Adrenal gland (tissue), 9 donors: ENCODE measurements at regions not wholly inside any gene's neighbourhood (a gene's known extent, or its start where the extent isn't known, plus 50 kb on each side); places are given as distances from the start of the nearest gene placed in this dataset.

ENCODE experiments used
- DNase-seq, 7 donors: peaks; one replicate each; pipeline ENCODE4 v3.0.0-alpha.2; 2019 to 2020
- H3K27ac ChIP-seq, 5 donors: fragments of 200-600 bp; sonication (generic) in 4 of 5; 1 replicate in 3 of 5; 2 replicates in 2 of 5; pipeline versions ENCODE4 v1.5.1 to v1.8.0; 2016 to 2020; ENCODE audit warnings: mild to moderate bottlenecking in 1 of 5
- H3K27me3 ChIP-seq: fragments of 200-600 bp; 2 replicates; pipeline ENCODE4 v1.8.0; 2021
- H3K36me3 ChIP-seq, 2 donors: fragments of 200-600 bp; replicated peaks in 1 of 2; 1 replicate in 1 of 2; 2 replicates in 1 of 2; pipeline versions ENCODE4 v1.5.1 to v1.8.0; 2018 to 2022
- H3K4me1 ChIP-seq, 2 donors: fragments of 200-600 bp; replicated peaks in 1 of 2; 1 replicate in 1 of 2; 2 replicates in 1 of 2; pipeline versions ENCODE4 v1.5.1 to v1.8.0; 2018 to 2021
- H3K4me3 ChIP-seq, 4 donors: fragments of 200-600 bp; sonication (generic) in 3 of 4; one replicate each; pipeline ENCODE4 v1.5.1; 2016 to 2018
- H3K9me3 ChIP-seq, 3 donors: fragments of 200-600 bp; sonication (generic) in 1 of 3; replicated peaks in 1 of 3; 1 replicate in 2 of 3; 2 replicates in 1 of 3; pipeline versions ENCODE4 v1.5.1 to v1.8.0; 2016 to 2021
- POLR2A ChIP-seq, 2 donors: fragments of 450-650 bp; IDR thresholded peaks; one replicate each; pipeline ENCODE4 v1.6.1; 2017; ENCODE audit warnings: antibody characterized with exemption in 2 of 2, mild to moderate bottlenecking in 2 of 2, moderate library complexity in 1 of 2
- WGBS, 4 donors: extraction: QIAGEN DNeasy Blood & Tissue Kit in 2 of 4; methylation state at CpG; one replicate each; pipeline versions ENCODE4 v1.1.5 to v1.1.7; 2013 to 2017; 5-methylcytosine and 5-hydroxymethylcytosine counted together
- intact Hi-C, 2 donors: fragments of 100-400 bp; cut with DNase I; formaldehyde crosslinking; loops; one replicate each; pipeline versions ENCODE4 v1.14.1 to v1.15.0; 2022 to 2023
- TF ChIP-seq, protein P1 (sequence below), 6 experiments: fragments of 450-650 bp in 4 of 6; fragments of 200-600 bp in 2 of 6; sonication (generic) in 1 of 6; IDR thresholded peaks; 1 replicate in 5 of 6; 2 replicates in 1 of 6; pipeline versions ENCODE4 v1.5.1 to v1.8.0; 2016 to 2021; ENCODE audit warnings: antibody characterized with exemption in 6 of 6, mild to moderate bottlenecking in 2 of 6, moderate library complexity in 1 of 6
- donor health status: healthy with polysubstance abuse.
- donor health status: Bipolar disorder and iron deficiency.
- donor health status: DM: yes; HTN: yes; CAD: no.
- donor health status: DM: no; HTN: no; CAD: no.
- donor health status: DM: no; HTN: no; CAD: no.

DNA sequence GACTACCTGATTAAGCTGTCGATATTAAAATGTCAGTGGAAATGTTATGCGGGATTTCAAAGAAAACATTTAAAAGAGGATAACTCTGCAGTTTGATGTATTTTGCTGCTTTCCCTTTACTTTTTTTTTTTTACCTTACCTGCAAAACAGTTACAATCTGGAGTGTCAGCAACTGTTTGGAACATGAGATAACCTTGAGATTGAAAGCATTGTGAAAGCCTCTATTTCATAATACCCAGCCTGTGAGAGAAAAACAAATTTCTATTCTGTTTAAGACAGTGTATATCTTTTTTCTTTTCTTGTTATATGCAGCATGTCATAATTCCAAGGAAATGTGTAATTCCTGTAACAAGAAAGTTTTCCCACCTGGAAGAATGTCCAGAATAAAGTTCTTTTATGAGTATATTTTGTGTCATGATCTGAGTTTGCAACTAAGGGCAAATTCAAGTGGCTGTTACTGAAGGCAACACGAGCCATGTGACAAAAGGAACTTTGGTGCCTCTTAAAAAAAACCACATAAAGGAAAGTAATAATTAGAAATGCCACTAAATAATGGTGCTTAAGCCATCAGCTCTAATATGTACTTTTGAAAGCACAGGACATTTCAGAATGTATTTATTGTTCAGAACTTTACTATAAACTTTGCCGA is 297.0 kb upstream of the DSEL start:
- 72 to 79% (median 77%) methylated on average over 4 of the region's 4 CpGs for WGBS, 4 donors
- TF ChIP-seq POLR2A (IDR thresholded peaks at IDR 0.05) = no peak
- TF ChIP-seq, protein P1, sequence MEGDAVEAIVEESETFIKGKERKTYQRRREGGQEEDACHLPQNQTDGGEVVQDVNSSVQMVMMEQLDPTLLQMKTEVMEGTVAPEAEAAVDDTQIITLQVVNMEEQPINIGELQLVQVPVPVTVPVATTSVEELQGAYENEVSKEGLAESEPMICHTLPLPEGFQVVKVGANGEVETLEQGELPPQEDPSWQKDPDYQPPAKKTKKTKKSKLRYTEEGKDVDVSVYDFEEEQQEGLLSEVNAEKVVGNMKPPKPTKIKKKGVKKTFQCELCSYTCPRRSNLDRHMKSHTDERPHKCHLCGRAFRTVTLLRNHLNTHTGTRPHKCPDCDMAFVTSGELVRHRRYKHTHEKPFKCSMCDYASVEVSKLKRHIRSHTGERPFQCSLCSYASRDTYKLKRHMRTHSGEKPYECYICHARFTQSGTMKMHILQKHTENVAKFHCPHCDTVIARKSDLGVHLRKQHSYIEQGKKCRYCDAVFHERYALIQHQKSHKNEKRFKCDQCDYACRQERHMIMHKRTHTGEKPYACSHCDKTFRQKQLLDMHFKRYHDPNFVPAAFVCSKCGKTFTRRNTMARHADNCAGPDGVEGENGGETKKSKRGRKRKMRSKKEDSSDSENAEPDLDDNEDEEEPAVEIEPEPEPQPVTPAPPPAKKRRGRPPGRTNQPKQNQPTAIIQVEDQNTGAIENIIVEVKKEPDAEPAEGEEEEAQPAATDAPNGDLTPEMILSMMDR (IDR thresholded peaks at IDR 0.05) = no peak
- intact Hi-C loops = loop anchor here in 1 of 2 donors (10.0 kb wide), 1 partner anchor 59 kb away; no protein-coding TSS in a partner anchor

DNA sequence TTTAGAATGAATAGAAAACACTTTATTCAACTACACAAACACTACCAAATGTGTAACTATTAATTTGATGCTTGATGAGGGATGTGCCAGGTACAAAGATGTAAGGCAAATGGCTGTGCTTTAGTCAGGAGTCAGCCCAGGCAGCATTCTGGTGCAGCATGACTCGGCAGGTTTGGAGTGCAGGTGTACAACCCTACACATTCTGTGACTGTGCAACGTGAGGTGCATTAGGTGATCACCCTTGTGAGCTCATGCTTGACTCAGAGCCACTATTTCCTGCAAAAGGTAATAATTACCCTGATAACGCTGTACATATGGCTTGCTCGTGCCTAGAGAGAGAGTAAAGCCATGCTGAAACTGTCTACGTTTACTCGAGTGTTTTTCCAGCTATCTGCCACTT is 288.7 kb upstream of the DSEL start:
- Histone ChIP-seq H3K36me3 (no peaks in the 10 kb centered on the region), H3K4me3 (no peak overlapping the region), H3K9me3 (no peaks in the 10 kb centered on the region), H3K27ac (no peak overlapping the region), H3K4me1 (no peaks in the 10 kb centered on the region), H3K27me3 (no peaks in the 10 kb centered on the region)
- 81 to 85% (median 82%) methylated on average over 6 of the region's 6 CpGs for WGBS, 4 donors
- TF ChIP-seq, protein P1 (IDR thresholded peaks at IDR 0.05) = no peak
- no peak for TF ChIP-seq POLR2A (IDR thresholded peaks at IDR 0.05)
- DNase-seq = no peak
- intact Hi-C loops = no loop called here

More for the DNA sequence above, 297.0 kb upstream of the DSEL start:
- DNase-seq = no peak
- no peaks in the 10 kb centered on the region for H3K9me3 ChIP-seq
- no peaks in the 10 kb centered on the region for H3K27me3 ChIP-seq
- H3K36me3 ChIP-seq = no peaks in the 10 kb centered on the region
- no peaks in the 10 kb centered on the region for H3K4me1 ChIP-seq
- no peak overlapping the region for H3K27ac ChIP-seq
- no peak overlapping the region for H3K4me3 ChIP-seq

DNA sequence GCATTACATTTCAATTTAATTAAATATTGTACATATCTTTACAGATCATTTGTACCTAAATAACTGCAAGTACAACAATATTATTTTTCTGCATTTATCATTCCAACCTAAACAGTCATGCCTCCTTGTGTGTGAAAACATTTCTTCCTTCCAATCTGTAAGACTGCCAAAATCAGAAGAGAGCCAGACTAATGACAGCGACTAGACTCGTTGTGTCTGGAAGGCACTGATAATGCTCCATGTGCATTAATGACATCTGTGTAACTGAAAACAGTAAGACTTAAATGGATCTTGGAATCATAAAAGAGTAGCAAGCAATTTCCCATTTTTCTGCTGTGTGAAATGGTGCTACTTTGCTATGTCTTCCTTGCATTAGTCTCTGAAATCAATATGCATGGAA is 278.0 kb upstream of the DSEL start:
- 46 to 66% (median 58%) methylated on average over 2 of the region's 2 CpGs for WGBS, 4 donors
- no peak overlapping the region for H3K4me3 ChIP-seq
- intact Hi-C loops = no loop called here
- DNase-seq = no peak
- H3K27ac ChIP-seq = no peak overlapping the region
- no peaks in the 10 kb centered on the region for H3K9me3 ChIP-seq
- H3K4me1 ChIP-seq = no peaks in the 10 kb centered on the region
- TF ChIP-seq POLR2A (IDR thresholded peaks at IDR 0.05) = no peak
- TF ChIP-seq, protein P1 (IDR thresholded peaks at IDR 0.05) = no peak
- H3K36me3 ChIP-seq = no peaks in the 10 kb centered on the region
- H3K27me3 ChIP-seq = no peaks in the 10 kb centered on the region

DNA sequence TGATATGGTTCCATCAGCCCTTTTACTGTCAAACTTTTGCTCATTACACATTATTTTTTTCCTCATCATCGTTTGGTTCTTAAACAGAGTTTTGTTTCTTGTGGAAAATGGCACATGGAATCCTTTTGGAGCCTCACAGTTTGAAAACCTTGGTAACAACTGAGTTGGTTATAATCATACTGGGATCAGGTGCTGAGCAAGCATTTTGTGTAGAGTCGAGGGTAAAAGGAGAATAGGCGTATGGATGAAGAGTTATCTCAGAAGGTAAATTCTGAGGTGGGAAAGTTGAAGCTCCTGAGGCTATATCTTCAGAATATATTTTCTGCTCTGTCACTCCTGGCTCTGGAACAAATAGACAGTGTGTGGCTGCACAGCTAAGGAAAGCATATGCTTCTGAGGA is 274.0 kb upstream of the DSEL start:
- intact Hi-C loops = no loop called here
- Histone ChIP-seq H3K4me3 (no peak overlapping the region), H3K9me3 (no peaks in the 10 kb centered on the region), H3K27me3 (no peaks in the 10 kb centered on the region), H3K4me1 (no peaks in the 10 kb centered on the region), H3K36me3 (no peaks in the 10 kb centered on the region), H3K27ac (no peak overlapping the region)
- DNase-seq = no peak
- 75 to 83% (median 77%) methylated on average over 3 of the region's 3 CpGs for WGBS, 4 donors
- TF ChIP-seq POLR2A (IDR thresholded peaks at IDR 0.05) = no peak
- TF ChIP-seq, protein P1 (IDR thresholded peaks at IDR 0.05) = no peak
